ENCODE measurements at regions not wholly inside any gene's neighbourhood (a gene's known extent, or its start where the extent isn't known, plus 50 kb on each side); places are given as distances from the start of the nearest gene placed in this dataset.

DNA sequence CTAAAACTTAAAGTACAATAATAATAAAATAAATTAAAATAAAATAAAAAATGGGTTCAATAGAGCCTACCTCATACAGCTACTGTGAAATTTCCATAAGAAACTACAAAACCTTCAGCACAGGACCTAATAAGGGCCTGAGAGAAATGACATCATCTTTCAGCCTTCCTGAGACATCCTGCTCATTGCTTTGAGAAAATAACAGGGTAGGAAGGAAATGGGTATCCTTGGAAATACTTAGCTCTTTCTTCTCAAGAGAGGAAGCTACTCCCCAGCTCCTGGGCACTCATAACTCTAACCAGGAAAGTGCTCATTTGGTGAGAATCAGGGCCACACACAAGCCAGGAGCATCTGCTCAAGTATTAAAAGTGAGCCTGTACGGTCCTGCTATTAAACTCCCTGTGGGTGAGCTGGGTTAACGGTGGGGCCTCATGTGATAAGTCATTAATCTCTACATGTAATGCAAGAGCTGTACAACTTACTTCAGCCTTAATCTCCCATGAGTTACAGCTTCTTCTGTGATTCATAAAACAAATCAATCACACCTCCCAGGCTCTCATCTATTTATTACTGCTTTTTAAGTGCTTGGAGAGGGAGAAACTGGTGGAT is 141.4 kb downstream of the MAFB start:
- TF ChIP-seq, protein P1, sequence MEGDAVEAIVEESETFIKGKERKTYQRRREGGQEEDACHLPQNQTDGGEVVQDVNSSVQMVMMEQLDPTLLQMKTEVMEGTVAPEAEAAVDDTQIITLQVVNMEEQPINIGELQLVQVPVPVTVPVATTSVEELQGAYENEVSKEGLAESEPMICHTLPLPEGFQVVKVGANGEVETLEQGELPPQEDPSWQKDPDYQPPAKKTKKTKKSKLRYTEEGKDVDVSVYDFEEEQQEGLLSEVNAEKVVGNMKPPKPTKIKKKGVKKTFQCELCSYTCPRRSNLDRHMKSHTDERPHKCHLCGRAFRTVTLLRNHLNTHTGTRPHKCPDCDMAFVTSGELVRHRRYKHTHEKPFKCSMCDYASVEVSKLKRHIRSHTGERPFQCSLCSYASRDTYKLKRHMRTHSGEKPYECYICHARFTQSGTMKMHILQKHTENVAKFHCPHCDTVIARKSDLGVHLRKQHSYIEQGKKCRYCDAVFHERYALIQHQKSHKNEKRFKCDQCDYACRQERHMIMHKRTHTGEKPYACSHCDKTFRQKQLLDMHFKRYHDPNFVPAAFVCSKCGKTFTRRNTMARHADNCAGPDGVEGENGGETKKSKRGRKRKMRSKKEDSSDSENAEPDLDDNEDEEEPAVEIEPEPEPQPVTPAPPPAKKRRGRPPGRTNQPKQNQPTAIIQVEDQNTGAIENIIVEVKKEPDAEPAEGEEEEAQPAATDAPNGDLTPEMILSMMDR (conservative IDR thresholded peaks at IDR 0.05 in 1 of 2, IDR thresholded peaks at IDR 0.05 in 1 of 2; ENCODE audit: extremely low read depth in 1 of 2, insufficient read depth in 1 of 2, low read depth in 1 of 2, low read length in 2 of 2): no peak
- no peak for TF ChIP-seq EZH2 (IDR thresholded peaks at IDR 0.05; ENCODE audit: borderline replicate concordance, low read length)
